ENCODE measurements at regions not wholly inside any gene's neighbourhood (a gene's known extent, or its start where the extent isn't known, plus 50 kb on each side); places are given as distances from the start of the nearest gene placed in this dataset.
A peak's percentile ranks its signal among the peaks of the same experiment; 100 is the strongest.

- Mint-ChIP-seq H3K27ac (no peak overlapping the region), H3K4me3 (no peak overlapping the region), H3K36me3 (ENCODE audit: low read depth) (no peaks in the 10 kb centered on the region), H3K9me3 (peaks cover 4% of the 10 kb centered on the region), H3K27me3 (no peaks in the 10 kb centered on the region), H3K4me1 (ENCODE audit: low read depth) (no peaks in the 10 kb centered on the region)
- intact Hi-C loops (cut with micrococcal nuclease): no loop called here
- ChIA-PET POLR2A (no interaction called here), CTCF (no interaction called here)
- DNase-seq: no peak
- TF ChIP-seq, protein P1, sequence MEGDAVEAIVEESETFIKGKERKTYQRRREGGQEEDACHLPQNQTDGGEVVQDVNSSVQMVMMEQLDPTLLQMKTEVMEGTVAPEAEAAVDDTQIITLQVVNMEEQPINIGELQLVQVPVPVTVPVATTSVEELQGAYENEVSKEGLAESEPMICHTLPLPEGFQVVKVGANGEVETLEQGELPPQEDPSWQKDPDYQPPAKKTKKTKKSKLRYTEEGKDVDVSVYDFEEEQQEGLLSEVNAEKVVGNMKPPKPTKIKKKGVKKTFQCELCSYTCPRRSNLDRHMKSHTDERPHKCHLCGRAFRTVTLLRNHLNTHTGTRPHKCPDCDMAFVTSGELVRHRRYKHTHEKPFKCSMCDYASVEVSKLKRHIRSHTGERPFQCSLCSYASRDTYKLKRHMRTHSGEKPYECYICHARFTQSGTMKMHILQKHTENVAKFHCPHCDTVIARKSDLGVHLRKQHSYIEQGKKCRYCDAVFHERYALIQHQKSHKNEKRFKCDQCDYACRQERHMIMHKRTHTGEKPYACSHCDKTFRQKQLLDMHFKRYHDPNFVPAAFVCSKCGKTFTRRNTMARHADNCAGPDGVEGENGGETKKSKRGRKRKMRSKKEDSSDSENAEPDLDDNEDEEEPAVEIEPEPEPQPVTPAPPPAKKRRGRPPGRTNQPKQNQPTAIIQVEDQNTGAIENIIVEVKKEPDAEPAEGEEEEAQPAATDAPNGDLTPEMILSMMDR (IDR thresholded peaks at IDR 0.05): no peak
- ATAC-seq: no peak
These were observed 808.3 kb upstream of the MAN1A1 start for GRCh38 chr6:120157873-120158272.

DNA sequence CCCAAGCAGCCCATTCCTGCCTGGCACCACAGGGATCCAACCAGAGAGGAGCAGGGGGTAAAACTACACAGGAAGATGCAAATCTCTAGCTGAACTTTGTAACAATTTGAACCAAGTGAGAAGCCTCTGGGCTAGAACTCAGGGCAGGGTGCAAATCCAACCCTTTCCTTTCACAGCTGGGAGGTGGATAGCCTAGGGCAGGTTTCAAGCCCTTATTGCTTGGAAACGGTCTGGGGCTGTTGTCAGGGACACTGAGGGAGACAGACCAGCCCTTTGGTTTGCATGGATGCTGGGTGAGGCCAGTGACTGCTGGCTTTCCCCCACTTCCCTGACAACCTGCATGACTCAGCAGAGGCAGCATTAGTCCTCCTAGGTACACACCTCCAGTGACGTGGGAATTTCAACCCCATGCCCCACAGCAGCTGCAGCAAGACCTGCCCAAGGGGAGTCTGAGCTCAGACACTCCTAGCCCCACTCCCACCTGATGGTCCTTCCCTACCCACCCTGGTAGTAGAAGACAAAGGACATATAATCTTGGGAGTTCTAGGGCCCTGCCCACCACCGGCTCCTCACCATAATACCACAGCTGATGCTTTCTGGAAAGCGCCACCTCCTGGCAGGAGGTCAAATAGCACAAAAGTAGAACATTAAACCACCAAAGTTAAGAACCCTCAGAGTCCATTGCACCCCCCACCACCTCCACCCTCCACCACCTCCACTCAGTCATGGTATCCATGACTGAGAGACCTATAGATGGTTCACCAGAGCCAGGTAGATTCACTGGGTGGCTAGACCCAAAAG is 797.7 kb upstream of the MAN1A1 start:
- intact Hi-C loops (cut with micrococcal nuclease): no loop called here
- H3K27ac Mint-ChIP-seq: no peak overlapping the region
- ATAC-seq (no peak), DNase-seq (peak; percentile 14)
- H3K27me3 Mint-ChIP-seq: no peaks in the 10 kb centered on the region
- H3K4me3 Mint-ChIP-seq: no peak overlapping the region
- H3K36me3 Mint-ChIP-seq (ENCODE audit: low read depth): no peaks in the 10 kb centered on the region
- H3K9me3 Mint-ChIP-seq: peaks cover 17% of the 10 kb centered on the region
- CTCF ChIA-PET: no interaction called here
- POLR2A ChIA-PET: no interaction called here
- peaks cover 2% of the 10 kb centered on the region for H3K4me1 Mint-ChIP-seq (ENCODE audit: low read depth)
- TF ChIP-seq, protein P1 (IDR thresholded peaks at IDR 0.05): no peak

DNA sequence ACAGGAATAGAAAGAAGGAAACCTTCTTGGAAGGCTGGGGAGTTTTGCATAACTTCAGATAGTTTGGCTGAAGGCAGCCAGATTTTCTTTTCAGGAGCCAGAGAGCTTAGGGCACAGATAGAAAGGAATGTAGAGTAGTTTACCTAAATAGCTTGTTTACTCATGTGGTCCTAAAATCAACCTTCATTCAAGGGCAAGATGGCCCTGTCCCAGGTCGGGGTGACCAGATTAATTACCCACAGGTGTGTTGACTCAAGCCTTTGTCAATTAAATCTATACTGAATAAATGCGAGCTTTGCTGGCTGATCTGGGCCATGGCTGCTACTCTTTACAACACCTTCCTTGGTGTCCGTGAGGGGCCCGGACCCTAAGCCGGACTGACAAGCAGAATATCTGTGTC is 792.0 kb upstream of the MAN1A1 start:
- POLR2A ChIA-PET: no interaction called here

DNA sequence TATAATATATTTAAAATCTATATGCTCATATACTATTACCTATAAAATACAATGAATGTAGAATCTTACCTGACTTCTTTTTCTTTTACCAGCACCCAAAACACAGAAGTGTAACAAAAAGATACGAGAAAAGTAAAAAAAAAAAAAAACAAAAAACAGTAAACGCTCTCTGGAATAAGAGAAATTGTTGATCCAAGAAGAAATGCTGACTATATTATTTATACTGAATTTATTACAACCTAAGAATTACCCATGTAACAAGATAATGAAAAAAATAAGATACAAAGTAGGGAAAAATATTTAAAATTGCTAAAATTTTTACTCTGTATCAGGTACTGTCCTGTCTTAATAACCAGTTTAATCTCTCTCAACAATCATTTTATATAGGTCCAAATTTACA is 787.9 kb upstream of the MAN1A1 start:
- ChIA-PET CTCF (no interaction called here), POLR2A (no interaction called here)
- Mint-ChIP-seq H3K36me3 (ENCODE audit: low read depth) (no peaks in the 10 kb centered on the region), H3K27me3 (no peaks in the 10 kb centered on the region), H3K4me3 (no peak overlapping the region), H3K9me3 (no peaks in the 10 kb centered on the region), H3K4me1 (ENCODE audit: low read depth) (no peaks in the 10 kb centered on the region), H3K27ac (no peak overlapping the region)
- DNase-seq (no peak), ATAC-seq (no peak)
- TF ChIP-seq, protein P1 (IDR thresholded peaks at IDR 0.05): no peak
- intact Hi-C loops (cut with micrococcal nuclease): no loop called here

More for the DNA sequence above, 792.0 kb upstream of the MAN1A1 start:
- Mint-ChIP-seq H3K9me3 (no peaks in the 10 kb centered on the region), H3K4me3 (no peak overlapping the region), H3K27ac (no peak overlapping the region), H3K4me1 (ENCODE audit: low read depth) (no peaks in the 10 kb centered on the region), H3K27me3 (no peaks in the 10 kb centered on the region), H3K36me3 (ENCODE audit: low read depth) (no peaks in the 10 kb centered on the region)
- intact Hi-C loops (cut with micrococcal nuclease): no loop called here
- ATAC-seq (no peak), DNase-seq (no peak)
- TF ChIP-seq, protein P1 (IDR thresholded peaks at IDR 0.05): no peak
- CTCF ChIA-PET: no interaction called here

- Mint-ChIP-seq H3K4me3 (no peak overlapping the region), H3K27me3 (no peaks in the 10 kb centered on the region), H3K4me1 (ENCODE audit: low read depth) (no peaks in the 10 kb centered on the region), H3K27ac (no peak overlapping the region), H3K36me3 (ENCODE audit: low read depth) (no peaks in the 10 kb centered on the region), H3K9me3 (no peaks in the 10 kb centered on the region)
- TF ChIP-seq, protein P1 (IDR thresholded peaks at IDR 0.05): no peak
- ChIA-PET CTCF (no interaction called here), POLR2A (no interaction called here)
- intact Hi-C loops (cut with micrococcal nuclease): no loop called here
- ATAC-seq: no peak
- no peak for DNase-seq
These were observed 779.7 kb upstream of the MAN1A1 start for GRCh38 chr6:120129228-120129627.

Measured in activated CD8-positive, alpha-beta T cell treated with anti-CD3 and anti-CD28 coated beads for 36 hours (primary cell).